ENCODE measurements at regions not wholly inside any gene's neighbourhood (a gene's known extent, or its start where the extent isn't known, plus 50 kb on each side); places are given as distances from the start of the nearest gene placed in this dataset.

DNA sequence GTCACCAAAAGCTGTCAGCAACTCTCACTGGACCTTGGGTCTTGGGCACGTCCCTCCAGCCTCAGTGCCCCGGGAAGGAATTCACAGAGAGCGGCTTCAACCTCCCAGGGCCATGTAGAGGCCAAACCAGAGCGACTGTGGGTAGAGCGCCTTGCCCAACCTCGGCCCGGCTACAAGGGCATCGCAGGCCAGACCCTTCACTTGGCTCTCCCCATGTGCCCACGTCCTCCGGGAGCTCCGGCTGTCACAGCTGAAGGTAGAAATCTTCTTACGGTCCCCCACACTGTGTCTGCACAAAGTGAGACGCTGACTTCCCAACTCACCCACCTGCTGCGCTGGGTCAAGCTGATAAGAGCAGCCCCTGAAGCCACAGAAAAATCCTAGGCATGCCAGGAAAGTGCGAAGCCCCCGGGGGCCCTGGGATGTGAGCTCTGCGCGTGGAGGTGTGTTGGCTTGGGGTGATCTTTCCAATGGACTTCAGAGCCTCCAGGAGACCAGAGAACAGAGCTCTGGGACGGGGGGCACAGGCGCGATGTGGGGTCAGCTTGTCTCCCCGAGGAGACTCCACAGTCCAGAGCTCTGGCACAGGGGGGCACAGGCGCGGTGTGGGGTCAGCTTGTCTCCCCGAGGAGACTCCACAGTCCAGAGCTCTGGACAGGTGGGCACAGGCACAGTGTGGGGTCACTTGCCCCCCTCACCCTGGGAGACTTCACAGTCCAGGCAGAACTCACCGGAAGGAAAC, 105.5 kb downstream of the RTP5 start:
- Histone ChIP-seq H3K4me2 (no peak overlapping the region), H3K27me3 (no peaks in the 10 kb centered on the region), H4K20me1 (ENCODE audit: insufficient read depth, poor library complexity, severe bottlenecking) (no peaks in the 10 kb centered on the region), H3K9me2 (replicated peaks; ENCODE audit: insufficient read depth) (no peaks in the 10 kb centered on the region), H3K36me3 (replicated peaks; ENCODE audit: insufficient read depth, low read depth) (no peaks in the 10 kb centered on the region), H3K27ac (no peak overlapping the region), H3K4me3 (no peak overlapping the region), H3K4me1 (ENCODE audit: insufficient read depth) (no peaks in the 10 kb centered on the region), H2AFZ (no peak overlapping the region), H3K79me2 (no peaks in the 10 kb centered on the region), H3K9me3 (ENCODE audit: low read depth) (no peaks in the 10 kb centered on the region)
- no peak for DNase-seq (ENCODE audit: low spot score)
- TF ChIP-seq EZH2phosphoT487 (IDR thresholded peaks at IDR 0.05; ENCODE audit: low read depth, severe bottlenecking, unreplicated experiment): no peak
- WGBS (ENCODE audit: low lambda C conversion rate, missing lambda C conversion rate): 90% methylated on average over 26 of the region's 26 CpGs

- Histone ChIP-seq H3K4me3 (no peak overlapping the region), H3K4me1 (ENCODE audit: insufficient read depth) (no peaks in the 10 kb centered on the region), H4K20me1 (ENCODE audit: insufficient read depth, poor library complexity, severe bottlenecking) (no peaks in the 10 kb centered on the region), H3K27me3 (no peaks in the 10 kb centered on the region), H3K9me3 (ENCODE audit: low read depth) (no peaks in the 10 kb centered on the region), H2AFZ (no peak overlapping the region), H3K79me2 (no peaks in the 10 kb centered on the region), H3K36me3 (replicated peaks; ENCODE audit: insufficient read depth, low read depth) (no peaks in the 10 kb centered on the region), H3K27ac (no peak overlapping the region), H3K4me2 (no peak overlapping the region), H3K9me2 (replicated peaks; ENCODE audit: insufficient read depth) (no peaks in the 10 kb centered on the region)
- 75% methylated on average over 9 of the region's 9 CpGs for WGBS (ENCODE audit: low lambda C conversion rate, missing lambda C conversion rate)
- DNase-seq (ENCODE audit: low spot score): no peak
- TF ChIP-seq EZH2phosphoT487 (IDR thresholded peaks at IDR 0.05; ENCODE audit: low read depth, severe bottlenecking, unreplicated experiment) (no peak), EZH2 (IDR thresholded peaks at IDR 0.05; ENCODE audit: borderline replicate concordance) (no peak)
- TF ChIP-seq, protein P1, sequence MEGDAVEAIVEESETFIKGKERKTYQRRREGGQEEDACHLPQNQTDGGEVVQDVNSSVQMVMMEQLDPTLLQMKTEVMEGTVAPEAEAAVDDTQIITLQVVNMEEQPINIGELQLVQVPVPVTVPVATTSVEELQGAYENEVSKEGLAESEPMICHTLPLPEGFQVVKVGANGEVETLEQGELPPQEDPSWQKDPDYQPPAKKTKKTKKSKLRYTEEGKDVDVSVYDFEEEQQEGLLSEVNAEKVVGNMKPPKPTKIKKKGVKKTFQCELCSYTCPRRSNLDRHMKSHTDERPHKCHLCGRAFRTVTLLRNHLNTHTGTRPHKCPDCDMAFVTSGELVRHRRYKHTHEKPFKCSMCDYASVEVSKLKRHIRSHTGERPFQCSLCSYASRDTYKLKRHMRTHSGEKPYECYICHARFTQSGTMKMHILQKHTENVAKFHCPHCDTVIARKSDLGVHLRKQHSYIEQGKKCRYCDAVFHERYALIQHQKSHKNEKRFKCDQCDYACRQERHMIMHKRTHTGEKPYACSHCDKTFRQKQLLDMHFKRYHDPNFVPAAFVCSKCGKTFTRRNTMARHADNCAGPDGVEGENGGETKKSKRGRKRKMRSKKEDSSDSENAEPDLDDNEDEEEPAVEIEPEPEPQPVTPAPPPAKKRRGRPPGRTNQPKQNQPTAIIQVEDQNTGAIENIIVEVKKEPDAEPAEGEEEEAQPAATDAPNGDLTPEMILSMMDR (IDR thresholded peaks at IDR 0.05; ENCODE audit: poor library complexity): no peak
Observed at GRCh38 chr2:241975593-241976284, 106.2 kb downstream of the RTP5 start.

- Histone ChIP-seq H3K4me1 (ENCODE audit: insufficient read depth) (no peaks in the 10 kb centered on the region), H3K4me3 (no peak overlapping the region)
Observed at GRCh38 chr2:241976296-241976695, 106.8 kb downstream of the RTP5 start.

More at GRCh38 chr2:241976296-241976695, 106.8 kb downstream of the RTP5 start:
- Histone ChIP-seq H3K27ac (no peak overlapping the region), H3K9me2 (replicated peaks; ENCODE audit: insufficient read depth) (no peaks in the 10 kb centered on the region), H3K4me2 (no peak overlapping the region), H3K9me3 (ENCODE audit: low read depth) (no peaks in the 10 kb centered on the region), H3K79me2 (no peaks in the 10 kb centered on the region), H4K20me1 (ENCODE audit: insufficient read depth, poor library complexity, severe bottlenecking) (no peaks in the 10 kb centered on the region), H3K36me3 (replicated peaks; ENCODE audit: insufficient read depth, low read depth) (no peaks in the 10 kb centered on the region), H3K27me3 (no peaks in the 10 kb centered on the region), H2AFZ (no peak overlapping the region)
- WGBS (ENCODE audit: low lambda C conversion rate, missing lambda C conversion rate): 91% methylated on average over 12 of the region's 12 CpGs
- TF ChIP-seq, protein P1 (IDR thresholded peaks at IDR 0.05; ENCODE audit: poor library complexity): no peak
- TF ChIP-seq EZH2phosphoT487 (IDR thresholded peaks at IDR 0.05; ENCODE audit: low read depth, severe bottlenecking, unreplicated experiment): no peak
- no peak for TF ChIP-seq EZH2 (IDR thresholded peaks at IDR 0.05; ENCODE audit: borderline replicate concordance)
- DNase-seq (ENCODE audit: low spot score): no peak
